AG04450 (cell line): ENCODE measurements at regions not wholly inside any gene's neighbourhood (a gene's known extent, or its start where the extent isn't known, plus 50 kb on each side); places are given as distances from the start of the nearest gene placed in this dataset.

Source experiments
- CTCF ChIA-PET: fragments of 300-600, 350-600 bp; formaldehyde crosslinking; extraction: SDS; loops from one replicate; lab custom pipeline; 2022; ENCODE audit warnings: antibody characterized with exemption, inconsistent platforms; lab: Charles Lee
- POLR2A ChIA-PET: fragments of 350-600 bp; formaldehyde crosslinking; extraction: SDS; loops from one replicate; lab custom pipeline; 2021; ENCODE audit warnings: antibody characterized with exemption, inconsistent platforms; lab: Yijun Ruan, JAX
- DNase-seq: peaks from one replicate; pipeline ENCODE4 v3.0.0-alpha.2; 2011; ENCODE audit warnings: low read depth, low spot score
- H3K27ac ChIP-seq: one replicate; pipeline ENCODE4 v1.5.1; 2012; ENCODE audit warnings: low read depth, low read length, control low read depth
- H3K27me3 ChIP-seq: one replicate; pipeline ENCODE4 v1.6.0; 2012; ENCODE audit warnings: low read length; ENCODE audit not compliant: control insufficient read depth, insufficient read depth
- H3K4me3 ChIP-seq: 2 replicates; pipeline ENCODE4 v1.5.1; 2011; ENCODE audit warnings: mild to moderate bottlenecking, low read depth, low read length, control low read depth
- H3K9me3 ChIP-seq: 2 replicates; pipeline ENCODE4 v1.5.1; 2012; ENCODE audit warnings: low read length; ENCODE audit not compliant: control insufficient read depth, insufficient read depth
- TF ChIP-seq, protein P1 (sequence below): IDR thresholded peaks from 2 replicates; pipeline ENCODE4 v1.5.1; 2011; ENCODE audit warnings: low read depth, low read length, control low read depth, inconsistent platforms

DNA sequence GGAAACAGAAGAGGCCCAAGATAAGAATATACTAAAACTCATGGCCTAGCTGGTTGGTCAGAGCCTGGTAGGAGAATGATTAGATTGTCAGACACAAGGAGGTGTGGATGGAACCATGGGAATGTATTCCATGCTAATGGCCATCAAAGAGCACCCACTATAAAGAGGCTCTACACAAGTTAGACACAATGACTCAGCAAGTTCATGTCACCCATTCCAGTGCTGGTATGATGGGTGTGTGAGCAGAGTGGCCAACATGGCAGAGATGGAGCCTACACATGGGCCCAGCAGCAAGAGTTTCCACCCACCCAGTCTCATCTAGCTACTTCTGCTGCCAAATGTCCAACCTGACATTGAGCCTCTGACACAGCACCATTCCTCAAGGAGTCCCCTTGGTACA lies 97.5 kb upstream of the COG2 start:
- POLR2A ChIA-PET, result no interaction called here
- H3K27ac ChIP-seq, result no peak overlapping the region
- TF ChIP-seq, protein P1, sequence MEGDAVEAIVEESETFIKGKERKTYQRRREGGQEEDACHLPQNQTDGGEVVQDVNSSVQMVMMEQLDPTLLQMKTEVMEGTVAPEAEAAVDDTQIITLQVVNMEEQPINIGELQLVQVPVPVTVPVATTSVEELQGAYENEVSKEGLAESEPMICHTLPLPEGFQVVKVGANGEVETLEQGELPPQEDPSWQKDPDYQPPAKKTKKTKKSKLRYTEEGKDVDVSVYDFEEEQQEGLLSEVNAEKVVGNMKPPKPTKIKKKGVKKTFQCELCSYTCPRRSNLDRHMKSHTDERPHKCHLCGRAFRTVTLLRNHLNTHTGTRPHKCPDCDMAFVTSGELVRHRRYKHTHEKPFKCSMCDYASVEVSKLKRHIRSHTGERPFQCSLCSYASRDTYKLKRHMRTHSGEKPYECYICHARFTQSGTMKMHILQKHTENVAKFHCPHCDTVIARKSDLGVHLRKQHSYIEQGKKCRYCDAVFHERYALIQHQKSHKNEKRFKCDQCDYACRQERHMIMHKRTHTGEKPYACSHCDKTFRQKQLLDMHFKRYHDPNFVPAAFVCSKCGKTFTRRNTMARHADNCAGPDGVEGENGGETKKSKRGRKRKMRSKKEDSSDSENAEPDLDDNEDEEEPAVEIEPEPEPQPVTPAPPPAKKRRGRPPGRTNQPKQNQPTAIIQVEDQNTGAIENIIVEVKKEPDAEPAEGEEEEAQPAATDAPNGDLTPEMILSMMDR, result no peak

GRCh38 chr1:230543085-230543484 lies 99.2 kb upstream of the COG2 start:
- H3K9me3 ChIP-seq, result no peaks in the 10 kb centered on the region
- no peak overlapping the region for H3K27ac ChIP-seq
- H3K27me3 ChIP-seq, result no peaks in the 10 kb centered on the region
- no peak for DNase-seq
- TF ChIP-seq, protein P1, result no peak
- H3K4me3 ChIP-seq, result no peak overlapping the region
- CTCF ChIA-PET, result no interaction called here
- POLR2A ChIA-PET, result no interaction called here

More for the DNA sequence above, 97.5 kb upstream of the COG2 start:
- no peak for DNase-seq
- CTCF ChIA-PET, result no interaction called here
- H3K4me3 ChIP-seq, result no peak overlapping the region
- no peaks in the 10 kb centered on the region for H3K27me3 ChIP-seq
- H3K9me3 ChIP-seq, result no peaks in the 10 kb centered on the region

- no peak for DNase-seq
- TF ChIP-seq, protein P1, result no peak
- Histone ChIP-seq H3K4me3 (no peak overlapping the region), H3K27me3 (no peaks in the 10 kb centered on the region), H3K9me3 (no peaks in the 10 kb centered on the region), H3K27ac (no peak overlapping the region)
- CTCF ChIA-PET, result no interaction called here
- POLR2A ChIA-PET, result no interaction called here
These were observed 99.6 kb upstream of the COG2 start for GRCh38 chr1:230542681-230543080.

- no peaks in the 10 kb centered on the region for H3K27me3 ChIP-seq
- no peak overlapping the region for H3K27ac ChIP-seq
- TF ChIP-seq, protein P1, result no peak
- DNase-seq, result no peak
- ChIA-PET CTCF (no interaction called here), POLR2A (no interaction called here)
- H3K4me3 ChIP-seq, result no peak overlapping the region
- no peaks in the 10 kb centered on the region for H3K9me3 ChIP-seq
These were observed 100.2 kb upstream of the COG2 start for GRCh38 chr1:230542054-230542453.

DNA sequence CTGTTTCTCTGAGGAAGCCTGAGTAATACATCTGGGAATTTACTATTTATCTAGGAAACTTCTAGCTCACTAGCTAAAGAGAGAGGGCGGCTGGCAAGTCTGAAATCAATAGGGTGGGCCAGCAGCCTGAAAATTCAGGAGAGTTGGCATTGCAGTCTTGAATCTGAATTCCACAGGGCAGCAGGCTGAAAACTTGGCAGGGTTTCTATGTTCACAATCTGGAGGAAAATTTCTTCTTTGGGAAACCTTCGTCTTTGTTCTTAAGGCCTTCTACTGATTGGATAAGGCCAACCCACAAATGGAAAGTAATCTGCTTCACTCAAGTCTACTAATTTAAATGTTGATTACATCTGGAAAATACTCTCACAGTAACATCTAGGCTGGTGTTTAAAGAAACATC lies 101.0 kb upstream of the COG2 start:
- no peak overlapping the region for H3K27ac ChIP-seq
- POLR2A ChIA-PET, result no interaction called here
- DNase-seq, result no peak
- TF ChIP-seq, protein P1, result no peak
- no peak overlapping the region for H3K4me3 ChIP-seq
- CTCF ChIA-PET, result no interaction called here
- no peaks in the 10 kb centered on the region for H3K27me3 ChIP-seq
- H3K9me3 ChIP-seq, result no peaks in the 10 kb centered on the region
